HL-60 (cell line): ENCODE measurements at regions not wholly inside any gene's neighbourhood (a gene's known extent, or its start where the extent isn't known, plus 50 kb on each side); places are given as distances from the start of the nearest gene placed in this dataset.

Source experiments
- DNase-seq, 2 experiments: peaks; one replicate each; pipeline ENCODE4 v3.0.0-alpha.2; 2010 to 2020; ENCODE audit warnings: low read depth in 1 of 2, low spot score in 1 of 2
- H3K27ac ChIP-seq: fragments of 250-450 bp; sonication (Bioruptor Pico); replicated peaks from 2 replicates; pipeline ENCODE4 v1.5.1; 2020; ENCODE audit warnings: mild to moderate bottlenecking, moderate library complexity
- H3K27me3 ChIP-seq: fragments of 250-450 bp; sonication (Bioruptor Pico); 2 replicates; pipeline ENCODE4 v1.5.1; 2021; ENCODE audit warnings: mild to moderate bottlenecking, moderate library complexity; ENCODE audit not compliant: insufficient read depth, poor library complexity, severe bottlenecking
- H3K4me3 ChIP-seq: replicated peaks from 2 replicates; pipeline ENCODE4 v1.5.1; 2011; ENCODE audit warnings: mild to moderate bottlenecking, control low read depth, low read length; ENCODE audit not compliant: insufficient read depth
- GABPA ChIP-seq: IDR thresholded peaks from 2 replicates; pipeline ENCODE4 v1.6.1; 2012; ENCODE audit warnings: low read depth
- POLR2AphosphoS5 ChIP-seq: IDR thresholded peaks from 2 replicates; pipeline ENCODE4 v1.6.1; 2012; ENCODE audit warnings: low read depth
- REST ChIP-seq: IDR thresholded peaks from 2 replicates; pipeline ENCODE4 v1.6.1; 2012; ENCODE audit warnings: low read depth; ENCODE audit not compliant: insufficient replicate concordance
- SPI1 ChIP-seq: IDR thresholded peaks from 2 replicates; pipeline ENCODE4 v1.6.1; 2012; ENCODE audit warnings: low read depth, mild to moderate bottlenecking, borderline replicate concordance
- TF ChIP-seq, protein P1 (sequence below): IDR thresholded peaks from one replicate; pipeline ENCODE4 v1.5.1; 2011; ENCODE audit warnings: low read length, control low read depth, inconsistent platforms; ENCODE audit not compliant: insufficient read depth

GRCh38 chr15:66985653-66986052 lies 79.7 kb upstream of the SMAD3 start:
- Histone ChIP-seq H3K27me3 (no peaks in the 10 kb centered on the region), H3K4me3 (no peak overlapping the region), H3K27ac (no peak overlapping the region)
- no peak for DNase-seq
- no peak for TF ChIP-seq POLR2AphosphoS5
- TF ChIP-seq, protein P1, sequence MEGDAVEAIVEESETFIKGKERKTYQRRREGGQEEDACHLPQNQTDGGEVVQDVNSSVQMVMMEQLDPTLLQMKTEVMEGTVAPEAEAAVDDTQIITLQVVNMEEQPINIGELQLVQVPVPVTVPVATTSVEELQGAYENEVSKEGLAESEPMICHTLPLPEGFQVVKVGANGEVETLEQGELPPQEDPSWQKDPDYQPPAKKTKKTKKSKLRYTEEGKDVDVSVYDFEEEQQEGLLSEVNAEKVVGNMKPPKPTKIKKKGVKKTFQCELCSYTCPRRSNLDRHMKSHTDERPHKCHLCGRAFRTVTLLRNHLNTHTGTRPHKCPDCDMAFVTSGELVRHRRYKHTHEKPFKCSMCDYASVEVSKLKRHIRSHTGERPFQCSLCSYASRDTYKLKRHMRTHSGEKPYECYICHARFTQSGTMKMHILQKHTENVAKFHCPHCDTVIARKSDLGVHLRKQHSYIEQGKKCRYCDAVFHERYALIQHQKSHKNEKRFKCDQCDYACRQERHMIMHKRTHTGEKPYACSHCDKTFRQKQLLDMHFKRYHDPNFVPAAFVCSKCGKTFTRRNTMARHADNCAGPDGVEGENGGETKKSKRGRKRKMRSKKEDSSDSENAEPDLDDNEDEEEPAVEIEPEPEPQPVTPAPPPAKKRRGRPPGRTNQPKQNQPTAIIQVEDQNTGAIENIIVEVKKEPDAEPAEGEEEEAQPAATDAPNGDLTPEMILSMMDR: no peak
- no peak for TF ChIP-seq SPI1
- TF ChIP-seq REST: no peak
- no peak for TF ChIP-seq GABPA

GRCh38 chr15:66986951-66987350 lies 78.5 kb upstream of the SMAD3 start:
- Histone ChIP-seq H3K27me3 (no peaks in the 10 kb centered on the region), H3K27ac (no peak overlapping the region), H3K4me3 (no peak overlapping the region)
- DNase-seq: no peak
- TF ChIP-seq, protein P1: no peak
- TF ChIP-seq REST (no peak), SPI1 (no peak), POLR2AphosphoS5 (no peak), GABPA (no peak)

DNA sequence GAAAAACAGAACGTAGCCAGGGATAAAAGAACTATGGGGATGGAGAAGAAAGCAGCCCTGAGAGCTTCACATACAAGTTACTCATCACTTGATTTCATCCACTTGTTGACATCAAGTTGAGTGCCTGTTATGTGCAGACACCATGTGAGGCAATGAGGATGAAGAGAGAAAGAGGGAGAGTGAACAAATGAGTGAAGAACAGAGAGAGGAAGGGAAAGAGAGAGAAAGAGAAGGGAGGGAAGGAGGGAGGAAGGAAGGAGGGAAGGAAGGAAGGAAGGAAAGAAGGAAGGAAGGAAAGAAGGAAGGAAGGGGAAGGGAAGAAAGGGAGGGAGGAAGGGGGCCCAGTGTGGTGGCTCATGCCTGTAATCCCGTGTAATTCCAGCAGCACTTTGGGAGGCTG lies 72.3 kb upstream of the SMAD3 start:
- no peak overlapping the region for H3K4me3 ChIP-seq
- TF ChIP-seq, protein P1: no peak
- TF ChIP-seq POLR2AphosphoS5 (no peak), SPI1 (no peak), GABPA (no peak), REST (no peak)
- H3K27me3 ChIP-seq: no peaks in the 10 kb centered on the region
- DNase-seq: no peak
- no peak overlapping the region for H3K27ac ChIP-seq
